ENCODE measurements at regions not wholly inside any gene's neighbourhood (a gene's known extent, or its start where the extent isn't known, plus 50 kb on each side); places are given as distances from the start of the nearest gene placed in this dataset.

DNA sequence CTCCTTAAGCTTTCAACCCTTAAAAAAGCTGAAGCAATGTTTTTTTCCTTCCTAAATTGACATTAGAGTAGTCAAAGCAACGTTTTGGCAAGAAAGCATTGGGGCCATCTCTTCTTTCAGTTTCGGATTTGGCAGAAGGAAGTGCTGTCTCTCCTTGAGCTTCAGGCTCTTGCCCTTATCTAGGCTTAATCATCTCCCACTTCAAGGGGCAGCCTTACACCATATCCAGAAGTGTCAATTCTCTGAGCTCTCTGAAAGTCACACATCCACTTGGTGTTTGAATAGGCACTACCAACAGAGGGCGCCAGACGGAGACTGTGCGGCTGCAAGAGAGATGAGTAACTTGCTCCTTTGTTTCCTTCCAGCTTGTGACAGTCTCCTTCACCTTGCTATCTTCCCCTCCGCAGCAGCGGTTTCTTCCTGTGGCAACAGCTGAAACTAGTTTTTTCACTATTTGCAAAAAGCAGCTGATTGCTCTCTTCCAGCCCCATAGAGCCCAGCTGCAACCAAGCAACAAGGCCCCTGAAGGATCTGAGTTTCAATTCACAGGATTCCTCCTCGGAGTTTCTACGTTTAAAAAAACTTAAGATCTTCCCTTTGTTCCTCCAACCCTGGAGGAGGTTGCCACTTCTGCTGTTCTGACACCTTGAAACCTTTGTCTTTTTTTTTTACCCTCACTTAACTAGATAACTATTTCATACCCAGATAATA is 147.0 kb upstream of the SLCO3A1 start:
- Histone ChIP-seq H3K27me3 (ENCODE audit: insufficient read depth) (no peaks in the 10 kb centered on the region), H3K79me2 (replicated peaks; ENCODE audit: insufficient read depth) (no peaks in the 10 kb centered on the region), H3K36me3 (ENCODE audit: insufficient read depth) (no peaks in the 10 kb centered on the region), H3K4me1 (ENCODE audit: insufficient read depth) (no peaks in the 10 kb centered on the region), H4K20me1 (replicated peaks; ENCODE audit: insufficient read depth) (no peaks in the 10 kb centered on the region), H3F3A (replicated peaks; ENCODE audit: low read depth) (no peaks in the 10 kb centered on the region), H2AFZ (peak overlapping the region; percentile 83; the same call in 1 of the 2 replicates), H3K4me3 (no peak overlapping the region), H3K27ac (ENCODE audit: low read depth) (no peak overlapping the region), H3K4me2 (no peak overlapping the region), H3K9me2 (ENCODE audit: insufficient read depth) (no peaks in the 10 kb centered on the region)
- TF ChIP-seq, protein P1, sequence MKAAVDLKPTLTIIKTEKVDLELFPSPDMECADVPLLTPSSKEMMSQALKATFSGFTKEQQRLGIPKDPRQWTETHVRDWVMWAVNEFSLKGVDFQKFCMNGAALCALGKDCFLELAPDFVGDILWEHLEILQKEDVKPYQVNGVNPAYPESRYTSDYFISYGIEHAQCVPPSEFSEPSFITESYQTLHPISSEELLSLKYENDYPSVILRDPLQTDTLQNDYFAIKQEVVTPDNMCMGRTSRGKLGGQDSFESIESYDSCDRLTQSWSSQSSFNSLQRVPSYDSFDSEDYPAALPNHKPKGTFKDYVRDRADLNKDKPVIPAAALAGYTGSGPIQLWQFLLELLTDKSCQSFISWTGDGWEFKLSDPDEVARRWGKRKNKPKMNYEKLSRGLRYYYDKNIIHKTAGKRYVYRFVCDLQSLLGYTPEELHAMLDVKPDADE (IDR thresholded peaks at IDR 0.05): no peak
- peak; percentile 45; the same call in 1 of the 2 replicates for TF ChIP-seq ZNF462 (CRISPR knock-in tag; IDR thresholded peaks at IDR 0.05)
- TF ChIP-seq POLR2AphosphoS5 (IDR thresholded peaks at IDR 0.05; ENCODE audit: low read depth): no peak
- TF ChIP-seq, protein P2, sequence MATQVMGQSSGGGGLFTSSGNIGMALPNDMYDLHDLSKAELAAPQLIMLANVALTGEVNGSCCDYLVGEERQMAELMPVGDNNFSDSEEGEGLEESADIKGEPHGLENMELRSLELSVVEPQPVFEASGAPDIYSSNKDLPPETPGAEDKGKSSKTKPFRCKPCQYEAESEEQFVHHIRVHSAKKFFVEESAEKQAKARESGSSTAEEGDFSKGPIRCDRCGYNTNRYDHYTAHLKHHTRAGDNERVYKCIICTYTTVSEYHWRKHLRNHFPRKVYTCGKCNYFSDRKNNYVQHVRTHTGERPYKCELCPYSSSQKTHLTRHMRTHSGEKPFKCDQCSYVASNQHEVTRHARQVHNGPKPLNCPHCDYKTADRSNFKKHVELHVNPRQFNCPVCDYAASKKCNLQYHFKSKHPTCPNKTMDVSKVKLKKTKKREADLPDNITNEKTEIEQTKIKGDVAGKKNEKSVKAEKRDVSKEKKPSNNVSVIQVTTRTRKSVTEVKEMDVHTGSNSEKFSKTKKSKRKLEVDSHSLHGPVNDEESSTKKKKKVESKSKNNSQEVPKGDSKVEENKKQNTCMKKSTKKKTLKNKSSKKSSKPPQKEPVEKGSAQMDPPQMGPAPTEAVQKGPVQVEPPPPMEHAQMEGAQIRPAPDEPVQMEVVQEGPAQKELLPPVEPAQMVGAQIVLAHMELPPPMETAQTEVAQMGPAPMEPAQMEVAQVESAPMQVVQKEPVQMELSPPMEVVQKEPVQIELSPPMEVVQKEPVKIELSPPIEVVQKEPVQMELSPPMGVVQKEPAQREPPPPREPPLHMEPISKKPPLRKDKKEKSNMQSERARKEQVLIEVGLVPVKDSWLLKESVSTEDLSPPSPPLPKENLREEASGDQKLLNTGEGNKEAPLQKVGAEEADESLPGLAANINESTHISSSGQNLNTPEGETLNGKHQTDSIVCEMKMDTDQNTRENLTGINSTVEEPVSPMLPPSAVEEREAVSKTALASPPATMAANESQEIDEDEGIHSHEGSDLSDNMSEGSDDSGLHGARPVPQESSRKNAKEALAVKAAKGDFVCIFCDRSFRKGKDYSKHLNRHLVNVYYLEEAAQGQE (IDR thresholded peaks at IDR 0.05; ENCODE audit: unreplicated experiment): no peak
- no peak for TF ChIP-seq ZNF331 (CRISPR knock-in tag; IDR thresholded peaks at IDR 0.05; ENCODE audit: low read depth)
- TF ChIP-seq CREB1 (CRISPR knock-in tag; IDR thresholded peaks at IDR 0.05; ENCODE audit: low read depth): no peak
- TF ChIP-seq CTCF (conservative IDR thresholded peaks at IDR 0.05; ENCODE audit: low read depth in 2 of 2): peak; percentile 93 to 97
- ATAC-seq (peak; percentile 99), DNase-seq (ENCODE audit: low spot score) (peak; percentile 92)
- no peaks in the 10 kb centered on the region for H3K9me3 Mint-ChIP-seq
- H3K27ac Mint-ChIP-seq: no peak overlapping the region
- H3K27me3 Mint-ChIP-seq (ENCODE audit: insufficient read depth, low read depth, poor library complexity): no peaks in the 10 kb centered on the region
- H3K4me3 Mint-ChIP-seq: no peak overlapping the region
- H3K36me3 Mint-ChIP-seq (ENCODE audit: low read depth): no peaks in the 10 kb centered on the region
- peaks cover 8% of the 10 kb centered on the region for H3K4me1 Mint-ChIP-seq
